ENCODE measurements at regions not wholly inside any gene's neighbourhood (a gene's known extent, or its start where the extent isn't known, plus 50 kb on each side); places are given as distances from the start of the nearest gene placed in this dataset.

- Histone ChIP-seq H3F3A (replicated peaks; ENCODE audit: insufficient read depth) (no peaks in the 10 kb centered on the region), H3K9ac (no peak overlapping the region), H3K9me3 (no peaks in the 10 kb centered on the region), H3K79me2 (ENCODE audit: insufficient read depth) (no peaks in the 10 kb centered on the region), H3K36me3 (replicated peaks in 1 of 2; ENCODE audit: control insufficient read depth in 1 of 2, insufficient read depth in 2 of 2, low read length in 1 of 2) (no peaks in the 10 kb centered on the region), H2AFZ (ENCODE audit: low read depth) (no peak overlapping the region), H3K4me1 (ENCODE audit: control insufficient read depth in 1 of 2, insufficient read depth in 2 of 2, low read depth in 1 of 2, low read length in 1 of 2) (peaks cover 17 to 21% of the 10 kb centered on the region in 2 experiments; a peak in 3 of 4 replicates), H3K27ac (ENCODE audit: low read depth in 2 of 2, low read length in 1 of 2) (no peak overlapping the region), H3K27me3 (ENCODE audit: insufficient read depth) (no peaks in the 10 kb centered on the region), H4K20me1 (ENCODE audit: insufficient read depth) (no peaks in the 10 kb centered on the region), H3K4me3 (ENCODE audit: low read depth in 2 of 2, low read length in 1 of 2) (no peak overlapping the region), H3K9me2 (no peaks in the 10 kb centered on the region), H3K4me2 (no peak overlapping the region)
- 34% methylated on average over 4 of the region's 4 CpGs for WGBS (ENCODE audit: low lambda C conversion rate)
- ChIA-PET POLR2A (no interaction called here), CTCF (interaction anchor here (1.2 to 1.3 kb wide), 2 partner anchors 35 to 339 kb away, joined by 3 read pairs; no protein-coding TSS in a partner anchor)
- no peak for DNase-seq
- TF ChIP-seq RFX5 (IDR thresholded peaks at IDR 0.05; ENCODE audit: low read length) = no peak
- TF ChIP-seq TEAD4 (IDR thresholded peaks at IDR 0.05; ENCODE audit: borderline replicate concordance, insufficient read depth) = no peak
- no peak for TF ChIP-seq TCF12 (IDR thresholded peaks at IDR 0.05)
- no peak for TF ChIP-seq CHD2 (IDR thresholded peaks at IDR 0.05; ENCODE audit: low read length, partially characterized antibody)
- TF ChIP-seq ZBTB33 (IDR thresholded peaks at IDR 0.05; ENCODE audit: borderline replicate concordance, low read depth) = no peak
Observed at GRCh38 chr2:71887196-71887595, 260.5 kb downstream of the CYP26B1 start.

- H3K27me3 ChIP-seq (ENCODE audit: insufficient read depth) = no peaks in the 10 kb centered on the region
- no peak overlapping the region for H3K27ac ChIP-seq (ENCODE audit: low read depth in 2 of 2, low read length in 1 of 2)
- TF ChIP-seq NFIC (IDR thresholded peaks at IDR 0.05; ENCODE audit: borderline replicate concordance) (no peak), RXRA (IDR thresholded peaks at IDR 0.05; ENCODE audit: borderline replicate concordance, low read depth) (no peak), EZH2phosphoT487 (IDR thresholded peaks at IDR 0.05; ENCODE audit: borderline replicate concordance, low read depth) (no peak), SIN3A (IDR thresholded peaks at IDR 0.05; ENCODE audit: borderline replicate concordance, low read depth, low read length) (no peak), NRF1 (IDR thresholded peaks at IDR 0.05; ENCODE audit: low read depth, low read length) (no peak), EP300 (IDR thresholded peaks at IDR 0.05; ENCODE audit: borderline replicate concordance in 1 of 2, low read depth in 1 of 2, low read length in 1 of 2) (no peak), IRF3 (IDR thresholded peaks at IDR 0.05; ENCODE audit: low read depth, low read length) (no peak), FOSL2 (IDR thresholded peaks at IDR 0.05; ENCODE audit: borderline replicate concordance, low read depth) (no peak), ZBTB33 (IDR thresholded peaks at IDR 0.05; ENCODE audit: borderline replicate concordance, low read depth) (no peak), RFX5 (IDR thresholded peaks at IDR 0.05; ENCODE audit: low read length) (no peak), RCOR1 (IDR thresholded peaks at IDR 0.05; ENCODE audit: low read length) (no peak), RAD21 (IDR thresholded peaks at IDR 0.05; ENCODE audit: low read length) (no peak)
- no peak overlapping the region for H3K4me3 ChIP-seq (ENCODE audit: low read depth in 2 of 2, low read length in 1 of 2)
- H3K4me1 ChIP-seq (ENCODE audit: control insufficient read depth in 1 of 2, insufficient read depth in 2 of 2, low read depth in 1 of 2, low read length in 1 of 2) = peaks cover 22 to 24% of the 10 kb centered on the region in 2 experiments
- H2AFZ ChIP-seq (ENCODE audit: low read depth) = no peak overlapping the region
- no peaks in the 10 kb centered on the region for H3F3A ChIP-seq (replicated peaks; ENCODE audit: insufficient read depth)
- H3K9ac ChIP-seq = no peak overlapping the region
- no peaks in the 10 kb centered on the region for H3K36me3 ChIP-seq (replicated peaks in 1 of 2; ENCODE audit: control insufficient read depth in 1 of 2, insufficient read depth in 2 of 2, low read length in 1 of 2)
- H4K20me1 ChIP-seq (ENCODE audit: insufficient read depth) = no peaks in the 10 kb centered on the region
- H3K9me3 ChIP-seq = no peaks in the 10 kb centered on the region
- no peaks in the 10 kb centered on the region for H3K9me2 ChIP-seq
- CTCF ChIA-PET = interaction anchor here (1.2 to 1.9 kb wide), 4 partner anchors 14 to 338 kb away, joined by 3 to 7 read pairs (median 3); no protein-coding TSS in a partner anchor
- DNase-seq = no peak
- H3K4me2 ChIP-seq = no peak overlapping the region
- 14% methylated on average over 1 of the region's 1 CpG for WGBS (ENCODE audit: low lambda C conversion rate)
- H3K79me2 ChIP-seq (ENCODE audit: insufficient read depth) = no peaks in the 10 kb centered on the region
- POLR2A ChIA-PET = no interaction called here
Observed at GRCh38 chr2:71886241-71886640, 261.4 kb downstream of the CYP26B1 start.

All from SK-N-SH (cell line).